T-helper 9 cell (primary cell): ENCODE measurements at regions not wholly inside any gene's neighbourhood (a gene's known extent, or its start where the extent isn't known, plus 50 kb on each side); places are given as distances from the start of the nearest gene placed in this dataset.
"Not testable (repeated sequence)": the region's sequence is repeated elsewhere in the genome, so short reads cannot be mapped to it uniquely, and the experiment has no call there.

Experiments used
- DNase-seq: peaks from one replicate; pipeline ENCODE4 v3.0.0-alpha.2; 2020

DNA sequence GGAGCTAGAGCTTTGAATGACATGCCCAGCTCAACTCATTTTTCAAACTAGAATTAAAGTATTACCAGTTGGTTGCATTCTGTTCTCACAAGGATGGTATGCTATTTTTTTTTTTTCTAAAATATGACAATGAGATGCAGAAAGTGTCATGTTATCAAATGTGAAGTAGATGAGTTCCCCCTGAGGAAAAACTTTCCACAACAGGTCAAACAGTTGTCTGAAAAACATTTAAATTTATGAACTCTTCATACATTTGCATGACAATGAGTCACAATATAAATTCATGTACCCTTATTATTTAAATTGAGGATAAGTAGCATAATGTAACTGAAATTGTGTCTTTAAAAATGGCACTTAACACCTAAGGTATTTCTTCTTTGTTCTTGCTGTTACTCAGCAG, 1720.5 kb upstream of the NUDT12 start:
- DNase-seq: no peak

DNA sequence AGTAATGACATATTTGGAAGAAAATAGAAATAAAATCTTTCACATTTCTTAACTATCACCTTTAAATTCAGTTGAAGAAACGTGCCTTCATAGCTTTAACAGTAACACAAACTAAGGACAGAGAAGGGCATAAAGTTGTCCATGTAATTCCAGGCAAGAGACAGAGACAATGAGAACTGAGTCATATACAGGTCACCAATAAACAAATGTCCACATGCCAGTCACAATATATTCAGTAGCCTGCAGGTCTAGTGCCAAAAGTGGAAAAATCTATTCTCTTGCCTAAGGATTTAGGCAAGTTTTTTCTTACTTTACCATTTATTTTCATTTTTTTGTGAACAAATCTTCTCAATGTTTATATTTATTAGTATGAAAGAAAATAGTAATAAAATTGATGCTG, 1711.5 kb upstream of the NUDT12 start:
- no peak for DNase-seq

DNA sequence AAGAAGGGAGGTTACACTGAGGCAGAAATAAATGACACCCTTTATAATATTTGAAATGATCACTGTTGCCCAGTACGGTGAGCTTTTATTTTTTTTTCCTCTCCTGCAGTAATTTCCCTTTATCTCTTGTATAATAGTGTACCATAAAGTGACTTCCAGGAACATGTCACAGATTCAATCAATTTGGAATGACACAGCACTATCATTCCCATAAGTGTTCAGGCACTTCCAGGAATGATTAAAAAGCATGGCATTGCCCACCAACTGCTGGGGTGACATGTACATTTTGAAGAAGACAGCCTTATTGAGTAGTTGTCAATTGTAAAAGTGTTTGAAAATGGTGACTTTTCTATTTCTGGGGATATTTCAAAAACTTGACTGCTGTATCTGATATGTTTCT, 1700.9 kb upstream of the NUDT12 start:
- no peak for DNase-seq

DNA sequence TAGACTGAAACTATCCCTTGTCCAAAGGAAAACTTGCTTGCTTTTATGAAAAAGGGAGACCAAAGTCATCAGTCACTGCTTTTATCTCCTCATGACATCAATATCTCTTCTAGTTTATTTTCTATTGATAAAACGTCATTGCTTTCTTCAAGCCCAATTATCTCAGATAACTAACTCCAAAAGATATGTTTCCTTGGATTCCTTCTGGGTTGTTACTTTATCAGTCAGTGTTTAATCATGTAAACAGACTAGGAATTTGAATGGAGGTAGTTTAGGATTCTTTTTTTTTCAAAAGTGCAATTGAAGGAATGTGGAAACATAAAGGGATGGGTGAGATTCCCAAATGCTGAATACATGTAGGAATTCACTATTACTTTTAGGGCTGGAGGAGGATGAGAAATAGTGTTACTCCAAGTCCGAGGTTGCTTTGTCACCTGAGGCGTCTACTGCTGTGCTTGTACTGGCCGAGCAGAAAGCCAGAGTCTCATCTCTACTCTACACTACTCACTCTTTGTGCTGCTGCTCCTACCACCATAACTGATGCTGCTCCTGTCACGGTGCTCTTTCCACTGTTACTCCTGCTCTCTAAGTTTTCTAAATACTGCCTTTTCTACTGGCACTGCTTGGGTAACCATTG, 1697.1 kb upstream of the NUDT12 start:
- no peak for DNase-seq

DNA sequence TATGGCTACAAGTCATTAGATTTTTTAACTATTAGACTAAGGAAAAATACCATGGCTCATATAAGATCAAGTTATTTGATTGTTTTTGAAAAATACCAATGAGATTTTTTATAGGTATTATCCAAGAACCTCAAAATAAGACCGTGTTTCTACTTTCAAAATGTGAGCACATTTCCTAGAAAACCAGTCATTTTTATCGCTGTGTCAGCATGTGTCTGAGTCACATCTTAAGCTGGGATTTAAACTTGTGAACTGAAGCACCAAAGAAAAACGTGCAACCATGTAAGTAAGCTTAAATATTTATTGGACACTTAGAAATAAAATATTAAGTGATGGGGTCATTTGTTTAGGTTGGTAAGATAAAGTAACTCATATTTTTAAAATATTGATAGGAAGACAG, 1676.0 kb upstream of the NUDT12 start:
- no peak for DNase-seq

DNA sequence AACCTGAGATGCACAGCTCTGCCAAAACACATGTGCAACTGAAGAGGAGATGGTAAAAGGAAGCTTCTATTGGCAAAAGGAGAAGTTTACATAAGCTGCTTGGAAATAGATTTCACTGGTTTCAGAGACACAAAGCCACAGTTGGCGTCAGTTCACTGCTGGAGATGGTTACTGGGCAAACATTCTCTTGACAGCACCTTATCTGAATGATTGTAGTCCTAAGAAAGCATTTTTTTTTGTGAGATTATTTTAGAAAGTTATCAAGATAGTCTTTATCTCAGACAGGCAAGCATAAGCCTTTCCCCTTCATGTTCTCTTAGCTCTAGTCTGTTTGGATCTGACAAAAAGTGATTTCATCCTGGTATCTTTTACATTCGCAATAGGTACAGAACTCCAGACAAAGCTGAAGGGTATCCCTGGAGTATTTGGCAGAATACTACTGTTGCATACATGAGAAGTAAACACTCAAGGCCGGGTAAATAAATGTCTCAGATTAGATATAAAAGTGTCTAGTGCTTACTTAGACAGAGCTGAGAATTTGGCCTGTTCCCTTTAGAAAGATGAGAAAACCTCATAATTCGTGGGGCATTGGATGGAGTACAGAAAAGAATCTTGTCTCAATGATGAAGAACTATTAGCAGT, 1668.0 kb upstream of the NUDT12 start:
- DNase-seq: no peak

DNA sequence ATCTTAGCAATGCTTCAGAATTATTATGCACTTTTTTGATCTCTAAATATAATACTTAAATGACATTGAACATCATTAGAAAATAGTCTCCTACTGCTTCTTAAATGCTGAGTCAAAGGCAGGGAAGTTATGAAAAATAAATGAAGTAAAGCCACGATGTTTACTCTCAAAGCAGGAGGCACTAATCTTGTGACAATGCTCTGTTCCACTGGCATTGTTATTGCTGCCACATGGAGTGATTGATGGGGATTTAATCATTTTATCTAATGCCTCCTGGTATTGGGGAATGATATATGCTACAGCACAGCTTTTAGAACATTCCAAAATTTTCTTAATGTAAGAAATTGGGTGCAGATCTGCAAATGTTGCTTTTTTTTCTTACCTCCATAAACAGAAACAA, 1655.4 kb upstream of the NUDT12 start:
- DNase-seq: no peak

DNA sequence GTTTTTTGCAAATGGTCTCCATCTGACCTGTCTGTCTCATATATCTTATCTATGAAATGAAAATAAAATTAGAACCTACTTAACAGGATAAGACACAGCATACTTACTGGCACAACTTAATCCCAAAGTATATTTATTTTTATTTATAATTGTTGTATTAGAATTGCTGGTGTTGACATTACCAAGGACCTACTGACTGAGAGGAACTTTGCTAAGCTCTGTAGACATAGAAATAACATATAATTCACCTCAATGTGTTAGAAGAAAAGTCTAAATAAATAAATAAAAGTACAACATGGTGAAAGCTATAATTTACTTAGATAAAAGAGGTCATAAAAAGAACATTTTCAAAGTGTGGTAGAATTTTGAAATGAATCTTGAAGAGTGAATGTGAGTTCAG, 1650.5 kb upstream of the NUDT12 start:
- no peak for DNase-seq

DNA sequence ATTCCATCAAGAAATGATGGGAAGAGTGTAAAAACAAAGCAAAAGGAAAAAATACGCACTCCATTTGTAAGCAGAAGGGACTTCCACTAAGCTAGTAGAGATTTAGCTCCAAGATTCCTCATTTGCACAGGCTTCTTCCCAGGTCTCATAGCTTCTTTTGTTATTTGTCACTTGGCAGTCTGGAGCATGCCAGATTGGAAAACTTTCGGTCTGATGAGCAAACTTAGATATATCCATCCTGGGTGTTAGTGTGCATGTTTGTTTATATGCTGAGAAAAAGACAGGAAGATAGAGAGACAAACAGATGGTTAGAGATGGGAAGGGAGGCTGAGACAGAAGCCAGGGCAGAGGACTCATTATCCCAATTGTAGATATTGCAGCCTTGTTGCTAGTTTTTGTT, 1644.5 kb upstream of the NUDT12 start:
- no peak for DNase-seq

DNA sequence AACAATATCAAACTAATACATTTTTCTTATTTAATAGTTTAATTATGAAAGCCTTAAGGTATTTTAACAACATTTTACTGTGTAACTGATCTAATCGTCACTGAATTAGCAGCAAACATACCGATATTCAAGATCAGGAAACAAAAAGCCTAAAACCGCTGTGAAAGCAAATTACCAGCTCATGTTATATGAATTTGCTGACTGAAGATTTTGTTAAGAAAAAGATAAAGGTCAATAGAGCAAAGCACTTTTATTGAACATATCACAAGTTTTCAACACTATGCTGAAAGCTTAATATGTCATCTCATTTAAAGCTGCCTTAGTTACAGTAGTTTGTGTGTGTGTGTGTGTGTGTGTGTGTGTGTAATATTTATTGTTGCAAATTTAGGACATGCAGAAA, 1634.9 kb upstream of the NUDT12 start:
- DNase-seq: no peak

DNA sequence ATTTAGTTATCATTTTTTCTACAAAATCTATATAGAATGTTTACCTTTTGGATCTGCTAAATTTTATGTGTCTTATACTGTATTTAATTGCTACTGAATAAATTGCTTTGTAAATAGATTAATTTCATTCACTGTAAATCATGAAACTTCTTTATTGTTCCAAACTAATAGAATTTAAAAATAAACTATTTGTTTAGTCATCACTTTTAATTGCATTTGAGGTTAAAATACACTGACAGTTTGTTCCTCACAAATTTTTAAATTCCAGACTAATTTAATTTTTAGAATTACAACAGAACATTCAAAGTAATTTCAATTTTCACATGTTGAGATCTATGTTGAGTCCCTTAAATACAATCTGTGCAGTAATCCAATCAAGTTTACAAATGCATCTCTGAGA, 1633.2 kb upstream of the NUDT12 start:
- no peak for DNase-seq

DNA sequence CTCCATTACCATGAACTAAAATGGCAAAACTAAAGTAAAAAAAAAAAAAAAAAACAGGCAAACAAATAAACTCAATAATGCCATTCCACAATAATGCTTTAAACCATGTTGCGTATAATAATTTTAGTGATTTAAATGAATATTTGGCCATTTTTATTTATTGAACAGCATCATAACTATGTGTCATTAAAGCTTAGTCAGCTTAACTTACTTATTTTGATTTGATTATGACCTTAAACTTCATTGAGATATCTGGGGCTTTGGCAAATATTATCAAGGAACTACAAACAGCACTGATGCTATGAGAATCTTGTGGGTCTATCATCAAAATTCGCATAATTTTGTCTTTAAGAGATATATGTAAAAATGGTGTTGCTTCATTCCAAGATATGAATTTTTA, 1610.3 kb upstream of the NUDT12 start:
- DNase-seq: no peak

DNA sequence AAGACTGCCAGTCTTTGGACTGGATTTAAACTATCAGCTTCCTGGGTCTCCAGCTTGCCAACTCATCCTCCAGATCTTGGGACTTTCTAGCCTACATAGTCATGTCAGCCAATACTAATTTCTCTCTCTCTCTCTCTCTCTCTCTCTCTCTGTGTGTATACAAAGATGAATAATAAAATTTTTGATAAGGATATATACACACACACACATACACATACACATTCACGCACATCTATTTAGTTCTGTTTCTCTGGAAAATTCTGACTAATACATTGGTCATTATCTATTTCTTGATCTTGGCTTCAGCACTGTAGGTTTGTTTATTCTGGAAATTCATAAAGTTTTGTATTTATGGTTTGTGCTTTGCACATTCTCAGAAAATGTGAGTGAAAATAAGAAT, 1606.2 kb upstream of the NUDT12 start:
- DNase-seq: no peak

DNA sequence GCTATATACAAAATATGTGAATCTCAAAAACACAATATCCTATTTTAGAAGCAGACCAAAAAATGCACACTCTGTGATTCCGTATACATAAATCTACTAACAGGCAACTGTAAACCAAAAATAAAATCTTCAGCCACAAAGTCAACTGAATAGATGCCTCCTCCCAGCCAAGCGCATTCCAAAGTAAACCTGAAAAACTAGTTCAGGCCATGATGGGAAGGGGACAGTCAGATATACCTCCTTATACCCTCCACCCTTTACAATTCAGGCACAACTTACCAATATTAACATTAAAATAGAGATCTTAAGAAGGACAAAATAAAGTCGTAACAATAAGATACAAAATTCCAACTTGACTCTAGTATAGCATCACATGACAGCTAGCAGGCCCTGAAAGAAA, 1604.5 kb upstream of the NUDT12 start:
- no peak for DNase-seq

DNA sequence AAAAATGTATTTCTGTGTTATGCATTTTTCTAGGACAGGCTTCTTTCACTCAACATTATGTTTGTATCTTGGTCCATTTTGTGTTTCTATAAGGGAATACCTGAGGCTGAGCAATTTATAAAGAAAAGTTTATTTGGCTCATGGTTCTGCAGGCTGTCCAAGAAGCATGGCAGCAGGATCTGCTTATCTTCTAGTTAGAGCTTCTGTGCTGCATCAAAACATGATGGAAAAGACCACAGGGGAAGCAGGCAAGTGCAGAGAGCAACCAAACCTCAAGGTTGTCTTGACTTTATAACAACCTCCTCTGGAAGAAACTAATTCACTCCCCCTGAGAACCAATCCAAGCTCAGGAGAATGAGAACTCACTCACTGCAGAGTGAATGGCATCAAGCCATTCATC, 1601.0 kb upstream of the NUDT12 start:
- DNase-seq: no peak

DNA sequence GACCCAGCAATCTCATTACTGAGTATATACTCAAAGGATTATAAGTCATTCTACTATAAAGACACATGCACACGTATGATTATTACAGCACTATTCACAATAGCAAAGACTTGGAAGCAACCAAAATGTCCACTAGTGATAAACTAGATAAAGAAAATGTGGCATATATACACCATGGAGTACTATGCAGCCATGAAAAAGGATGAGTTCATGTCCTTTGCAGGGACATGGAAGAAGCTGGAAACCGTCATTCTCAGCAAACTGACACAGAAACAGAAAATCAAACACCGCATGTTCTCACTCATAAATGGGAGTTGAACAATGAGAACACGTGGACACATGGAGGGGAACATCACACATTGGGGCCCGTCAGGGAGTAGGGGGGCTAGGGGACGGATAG, 1600.0 kb upstream of the NUDT12 start:
- not testable (repeated sequence) for DNase-seq

DNA sequence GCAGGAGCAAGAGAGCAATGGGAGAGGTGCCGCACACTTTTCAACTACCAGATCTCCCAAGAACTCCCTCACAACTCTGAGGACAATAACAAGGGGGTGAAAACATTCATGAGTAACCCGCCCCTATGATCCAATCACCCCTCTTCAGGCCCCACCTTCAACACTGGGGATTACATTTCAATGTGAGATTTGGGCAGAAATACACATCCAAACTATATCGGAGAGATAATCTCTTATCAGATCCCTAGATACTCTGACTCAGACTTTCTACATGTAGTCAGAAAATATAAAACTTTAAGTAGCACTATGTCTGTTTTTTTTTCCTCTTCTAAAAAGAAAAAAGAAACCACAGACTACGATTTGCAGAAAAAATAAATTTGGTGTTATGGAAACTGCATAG, 1595.9 kb upstream of the NUDT12 start:
- DNase-seq: no peak

DNA sequence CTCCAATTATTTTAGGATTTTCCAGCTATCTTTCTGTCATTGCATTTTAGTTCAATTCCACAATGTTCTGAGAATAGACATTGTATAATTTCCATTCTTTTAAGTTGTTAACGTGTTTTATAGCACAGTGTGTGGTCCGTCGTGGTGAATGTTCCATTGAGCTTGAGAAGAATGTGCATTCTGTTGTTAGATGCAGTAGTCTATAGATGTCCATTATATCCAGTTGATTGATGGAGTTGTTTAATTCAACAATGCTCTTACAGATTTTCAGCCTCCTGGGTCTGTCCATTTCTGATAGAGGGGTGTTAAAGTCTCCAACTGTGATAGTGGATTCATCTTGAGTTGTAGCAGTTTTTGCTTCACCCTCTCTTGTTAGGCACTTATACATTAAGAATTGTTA, 1587.7 kb upstream of the NUDT12 start:
- no peak for DNase-seq

DNA sequence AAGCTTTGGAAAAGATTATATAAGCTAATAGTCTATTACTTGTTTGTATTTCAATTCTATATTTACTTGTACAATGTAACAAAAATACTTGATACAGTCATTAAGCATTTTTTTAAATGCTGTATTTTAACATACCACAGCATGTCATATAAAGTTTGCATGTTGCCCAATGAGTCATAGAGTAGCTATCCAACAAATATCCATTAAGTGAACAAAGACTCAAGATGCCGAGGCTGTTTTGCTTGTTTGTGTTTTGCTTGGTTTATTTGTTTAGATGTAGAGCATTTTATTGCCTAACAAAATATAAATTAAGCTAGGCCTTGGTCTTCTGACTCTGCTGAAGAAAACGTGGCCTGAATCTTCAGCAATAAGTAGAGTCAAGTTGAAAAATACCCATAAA, 1584.3 kb upstream of the NUDT12 start:
- no peak for DNase-seq

DNA sequence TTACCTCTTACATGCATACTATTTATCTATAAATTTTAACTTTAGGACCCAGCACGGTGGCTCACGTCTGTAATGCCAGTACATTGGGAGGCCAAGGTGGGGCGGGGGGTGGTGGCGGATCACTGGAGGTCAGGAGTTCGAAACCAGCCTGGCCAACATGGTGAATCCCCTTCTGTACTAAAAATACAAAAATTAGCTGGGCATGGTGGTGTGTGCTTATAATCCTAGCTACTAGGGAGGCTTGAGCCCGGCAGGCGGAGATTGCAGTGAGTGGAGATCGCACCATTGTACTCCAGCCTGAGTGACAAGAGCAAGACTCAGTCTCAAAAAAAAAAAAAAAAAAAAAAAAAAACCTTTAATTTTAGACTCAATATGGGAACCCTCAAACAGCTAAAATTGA, 1582.6 kb upstream of the NUDT12 start:
- no peak for DNase-seq

DNA sequence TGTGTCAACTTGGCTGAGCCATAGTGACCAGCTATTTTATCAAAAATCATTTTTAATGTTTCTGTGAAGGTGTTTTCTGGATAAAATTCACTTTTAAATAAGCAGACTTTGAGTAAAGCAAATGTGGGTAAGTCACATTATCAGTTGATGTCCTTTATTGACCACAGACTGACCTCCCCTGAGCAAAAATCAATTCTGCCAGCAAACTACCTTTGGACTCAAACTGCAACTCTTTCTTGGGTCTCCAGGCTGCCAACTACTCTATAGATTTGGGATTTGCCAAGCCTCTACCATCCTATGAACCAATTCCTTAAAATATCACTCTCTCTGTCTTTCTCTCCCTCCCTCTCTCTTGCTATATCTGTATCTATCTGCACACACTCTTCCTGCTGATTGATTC, 1571.7 kb upstream of the NUDT12 start:
- DNase-seq: no peak

DNA sequence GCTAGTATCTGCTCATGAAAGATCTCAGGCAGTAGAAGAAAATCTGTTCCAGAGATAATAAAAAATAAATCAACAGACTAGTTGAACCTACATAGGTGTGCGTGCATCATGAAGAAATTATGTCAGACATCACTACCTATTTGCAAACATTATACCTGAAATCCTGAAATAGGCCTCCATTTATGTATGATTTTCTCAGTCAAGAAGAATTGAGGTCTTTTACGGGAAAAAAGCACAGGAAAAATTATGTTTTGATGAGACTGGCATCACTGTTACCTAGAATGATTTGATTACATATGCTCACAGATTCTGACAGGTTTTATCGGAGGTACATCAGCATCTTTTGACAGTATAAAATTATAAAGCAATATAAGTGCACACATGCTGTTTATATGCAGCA, 1570.5 kb upstream of the NUDT12 start:
- DNase-seq: no peak

DNA sequence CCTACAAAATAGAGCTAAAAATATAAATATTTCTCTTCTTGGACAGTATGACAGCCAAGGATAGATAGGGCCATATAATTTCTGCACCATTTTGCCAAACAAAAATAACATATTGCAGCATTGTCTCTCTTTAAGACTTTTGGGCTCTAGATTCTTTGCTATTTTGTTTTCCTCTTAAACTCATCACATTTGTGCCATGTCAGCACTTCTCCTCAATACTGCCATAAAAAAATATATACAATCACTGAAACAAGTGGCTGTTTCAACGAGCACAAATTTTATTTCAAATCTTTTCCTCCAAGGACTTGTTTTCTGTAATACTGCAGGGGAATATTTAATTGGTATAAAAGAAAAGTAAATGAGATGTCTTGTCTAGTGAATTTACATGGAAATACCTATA, 1570.0 kb upstream of the NUDT12 start:
- no peak for DNase-seq

DNA sequence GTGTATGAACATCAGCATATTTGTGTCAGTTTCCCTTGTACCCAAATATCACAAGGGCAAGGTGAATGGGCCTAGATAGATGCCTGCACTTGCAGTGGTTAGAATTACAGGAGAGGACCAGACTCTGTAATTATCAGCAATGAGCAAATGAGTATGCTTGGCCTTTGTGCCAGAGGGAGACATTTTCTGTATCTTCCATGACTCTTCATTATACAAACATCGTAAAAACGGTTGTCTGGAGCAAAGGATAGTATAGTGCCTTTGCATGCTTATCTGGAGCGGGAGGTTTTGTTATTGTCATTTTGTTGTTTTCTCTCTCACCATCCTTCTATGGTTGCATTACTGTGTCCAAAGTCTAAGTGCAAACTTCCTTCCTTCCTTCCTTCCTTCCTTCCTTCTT, 1568.5 kb upstream of the NUDT12 start:
- no peak for DNase-seq

DNA sequence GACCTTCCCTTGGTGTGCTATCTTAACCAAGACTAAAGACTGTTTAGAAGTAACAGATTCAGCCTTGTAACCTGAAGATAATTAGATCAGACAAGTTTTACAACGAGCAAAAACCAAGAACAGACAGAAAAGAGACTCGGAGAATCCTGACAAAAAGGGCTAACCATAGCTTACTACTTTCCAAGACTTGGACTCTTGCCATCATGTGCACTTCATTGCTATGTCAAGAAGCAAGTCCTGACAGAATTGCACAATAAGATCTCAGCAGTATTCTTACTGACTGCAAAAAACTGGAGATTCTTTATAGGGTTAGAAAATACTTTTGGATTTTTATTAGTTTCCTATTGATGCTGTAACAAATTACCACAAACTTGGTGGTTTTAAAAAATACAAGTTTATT, 1539.0 kb upstream of the NUDT12 start:
- no peak for DNase-seq
